Nephron progenitor cell (in vitro differentiated cells): ENCODE measurements at regions not wholly inside any gene's neighbourhood (a gene's known extent, or its start where the extent isn't known, plus 50 kb on each side); places are given as distances from the start of the nearest gene placed in this dataset.
"Not testable (repeated sequence)": the region's sequence is repeated elsewhere in the genome, so short reads cannot be mapped to it uniquely, and the experiment has no call there.

Experiments used
- DNase-seq: peaks from one replicate; pipeline ENCODE4 v3.0.0; 2021
- H3K27ac Mint-ChIP-seq: 2 replicates; pipeline ENCODE4 v1.8.0; 2021; ENCODE audit warnings: mild to moderate bottlenecking, moderate library complexity, mixed read lengths
- H3K27me3 Mint-ChIP-seq: 2 replicates; pipeline ENCODE4 v1.8.0; 2021; ENCODE audit warnings: mild to moderate bottlenecking, low read depth, mixed read lengths; ENCODE audit not compliant: poor library complexity
- H3K36me3 Mint-ChIP-seq: 2 replicates; pipeline ENCODE4 v1.8.0; 2021; ENCODE audit warnings: low read depth, mixed read lengths
- H3K4me1 Mint-ChIP-seq: 2 replicates; pipeline ENCODE4 v1.8.0; 2021; ENCODE audit warnings: mixed read lengths
- H3K4me3 Mint-ChIP-seq: 2 replicates; pipeline ENCODE4 v1.8.0; 2021; ENCODE audit warnings: mild to moderate bottlenecking, moderate library complexity, mixed read lengths
- H3K9me3 Mint-ChIP-seq: 2 replicates; pipeline ENCODE4 v1.8.0; 2021; ENCODE audit warnings: mild to moderate bottlenecking, moderate library complexity, mixed read lengths
- TF ChIP-seq, protein P1 (sequence below): fragments of 200-600 bp; sonication (generic); IDR thresholded peaks from 2 replicates; pipeline ENCODE4 v1.5.0; 2021; ENCODE audit warnings: antibody characterized with exemption

DNA sequence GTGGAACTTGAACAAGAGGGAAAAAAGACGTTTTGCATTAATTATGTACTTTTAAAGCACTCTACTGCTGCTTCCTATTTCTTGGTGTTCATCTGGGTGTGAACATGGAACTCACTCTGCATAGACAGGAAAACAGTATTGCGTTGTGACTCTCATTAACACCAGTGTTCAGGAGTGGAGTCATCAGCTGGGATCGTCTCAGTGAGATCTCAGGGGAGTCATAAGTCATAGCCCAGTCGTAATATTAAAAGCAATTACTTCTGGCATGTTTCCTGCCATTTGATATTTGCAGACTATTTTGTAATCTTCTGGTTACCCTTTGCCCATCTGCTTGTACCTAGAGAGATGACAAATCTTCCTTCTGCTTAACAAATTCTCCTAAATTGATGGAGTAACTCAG lies 462.0 kb upstream of the ATP11B start:
- peaks cover 4% of the 10 kb centered on the region for H3K27me3 Mint-ChIP-seq
- H3K4me1 Mint-ChIP-seq, result peaks cover 11% of the 10 kb centered on the region
- H3K36me3 Mint-ChIP-seq, result no peaks in the 10 kb centered on the region
- DNase-seq, result no peak
- no peak overlapping the region for H3K4me3 Mint-ChIP-seq
- TF ChIP-seq, protein P1, sequence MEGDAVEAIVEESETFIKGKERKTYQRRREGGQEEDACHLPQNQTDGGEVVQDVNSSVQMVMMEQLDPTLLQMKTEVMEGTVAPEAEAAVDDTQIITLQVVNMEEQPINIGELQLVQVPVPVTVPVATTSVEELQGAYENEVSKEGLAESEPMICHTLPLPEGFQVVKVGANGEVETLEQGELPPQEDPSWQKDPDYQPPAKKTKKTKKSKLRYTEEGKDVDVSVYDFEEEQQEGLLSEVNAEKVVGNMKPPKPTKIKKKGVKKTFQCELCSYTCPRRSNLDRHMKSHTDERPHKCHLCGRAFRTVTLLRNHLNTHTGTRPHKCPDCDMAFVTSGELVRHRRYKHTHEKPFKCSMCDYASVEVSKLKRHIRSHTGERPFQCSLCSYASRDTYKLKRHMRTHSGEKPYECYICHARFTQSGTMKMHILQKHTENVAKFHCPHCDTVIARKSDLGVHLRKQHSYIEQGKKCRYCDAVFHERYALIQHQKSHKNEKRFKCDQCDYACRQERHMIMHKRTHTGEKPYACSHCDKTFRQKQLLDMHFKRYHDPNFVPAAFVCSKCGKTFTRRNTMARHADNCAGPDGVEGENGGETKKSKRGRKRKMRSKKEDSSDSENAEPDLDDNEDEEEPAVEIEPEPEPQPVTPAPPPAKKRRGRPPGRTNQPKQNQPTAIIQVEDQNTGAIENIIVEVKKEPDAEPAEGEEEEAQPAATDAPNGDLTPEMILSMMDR, result no peak
- peaks cover 12% of the 10 kb centered on the region for H3K9me3 Mint-ChIP-seq
- H3K27ac Mint-ChIP-seq, result no peak overlapping the region

DNA sequence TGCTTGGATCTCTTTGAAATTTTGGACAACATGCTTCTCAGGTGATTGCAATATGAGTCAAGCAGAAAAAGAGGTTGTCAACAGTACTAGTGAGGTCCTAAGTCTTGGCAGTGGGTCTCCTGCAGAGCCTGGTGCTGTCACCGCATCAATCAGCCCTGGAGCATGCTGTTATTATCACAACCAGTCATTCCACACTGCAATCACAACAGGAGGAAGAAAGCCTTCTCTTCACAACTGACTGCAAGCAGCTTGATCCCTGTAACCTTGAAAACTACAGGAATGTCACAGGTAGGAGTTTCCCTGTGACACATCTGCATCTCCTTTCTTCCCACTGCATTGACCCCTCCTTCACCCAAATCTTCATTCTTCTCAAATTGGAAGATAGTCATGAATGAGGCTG lies 451.1 kb upstream of the ATP11B start:
- Mint-ChIP-seq H3K4me3 (no peak overlapping the region), H3K36me3 (no peaks in the 10 kb centered on the region), H3K27me3 (no peaks in the 10 kb centered on the region), H3K9me3 (peaks cover 20% of the 10 kb centered on the region), H3K4me1 (peaks cover 5% of the 10 kb centered on the region), H3K27ac (no peak overlapping the region)
- DNase-seq, result no peak
- TF ChIP-seq, protein P1, result no peak

- not testable (repeated sequence) for H3K4me1 Mint-ChIP-seq, H3K36me3 Mint-ChIP-seq, H3K4me3 Mint-ChIP-seq, H3K27ac Mint-ChIP-seq, H3K27me3 Mint-ChIP-seq, DNase-seq
- peaks cover 20% of the 10 kb centered on the region for H3K9me3 Mint-ChIP-seq
These were observed 449.3 kb upstream of the ATP11B start for GRCh38 chr3:182344026-182344425.

DNA sequence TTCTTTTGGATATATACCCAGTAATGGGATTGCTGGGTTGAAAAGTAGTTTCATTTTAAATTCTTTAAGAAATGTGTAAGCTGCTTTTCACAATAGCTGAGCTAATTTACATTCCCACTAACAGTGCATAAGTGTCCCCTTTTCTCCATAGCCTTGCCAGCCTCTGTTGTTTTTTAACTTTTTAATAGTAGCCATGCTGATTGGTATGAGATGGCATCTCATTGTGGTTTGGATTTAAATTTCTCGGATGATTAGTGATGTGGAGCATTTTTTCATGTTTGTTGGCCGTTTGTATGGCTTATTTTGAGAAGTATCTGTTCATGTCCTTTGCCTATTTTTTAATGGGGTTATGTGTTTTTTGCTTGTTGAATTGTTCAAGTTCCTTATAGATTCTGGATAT lies 444.3 kb upstream of the ATP11B start:
- H3K27me3 Mint-ChIP-seq, result peaks cover 6% of the 10 kb centered on the region
- TF ChIP-seq, protein P1, result no peak
- no peaks in the 10 kb centered on the region for H3K4me1 Mint-ChIP-seq
- H3K36me3 Mint-ChIP-seq, result no peaks in the 10 kb centered on the region
- H3K27ac Mint-ChIP-seq, result no peak overlapping the region
- no peak for DNase-seq
- no peak overlapping the region for H3K4me3 Mint-ChIP-seq
- H3K9me3 Mint-ChIP-seq, result peaks cover 15% of the 10 kb centered on the region

- Mint-ChIP-seq H3K4me1 (no peaks in the 10 kb centered on the region), H3K27me3 (peaks cover 6% of the 10 kb centered on the region), H3K4me3 (no peak overlapping the region), H3K9me3 (peaks cover 9% of the 10 kb centered on the region), H3K27ac (no peak overlapping the region), H3K36me3 (no peaks in the 10 kb centered on the region)
- no peak for DNase-seq
- TF ChIP-seq, protein P1, result no peak
These were observed 443.3 kb upstream of the ATP11B start for GRCh38 chr3:182349951-182350517.

DNA sequence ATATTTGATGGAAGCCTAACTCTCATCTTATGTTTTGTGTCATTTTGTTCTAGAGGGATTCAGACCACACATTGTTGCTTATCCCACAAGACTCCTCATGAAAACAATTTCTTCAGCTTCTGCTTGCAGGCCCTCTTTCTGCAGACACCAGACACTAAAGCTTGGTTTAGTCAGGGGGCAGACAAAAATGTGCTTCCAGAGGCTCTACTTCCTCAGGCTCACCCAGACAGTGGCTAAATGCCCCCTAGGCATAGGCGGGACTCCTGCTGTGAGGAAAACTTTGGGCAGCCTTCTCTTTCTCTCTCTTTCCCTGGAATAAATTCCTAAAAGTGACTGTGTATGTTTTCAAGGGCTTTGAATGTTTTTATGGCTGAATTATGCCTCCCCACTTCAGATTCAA lies 435.4 kb upstream of the ATP11B start:
- Mint-ChIP-seq H3K4me3 (no peak overlapping the region), H3K27ac (peak overlapping the region; percentile 23), H3K27me3 (peaks cover 5% of the 10 kb centered on the region), H3K36me3 (no peaks in the 10 kb centered on the region), H3K9me3 (no peaks in the 10 kb centered on the region), H3K4me1 (peaks cover 10% of the 10 kb centered on the region)
- no peak for DNase-seq
- TF ChIP-seq, protein P1, result no peak
